GM18907 (cell line): ENCODE measurements at regions not wholly inside any gene's neighbourhood (a gene's known extent, or its start where the extent isn't known, plus 50 kb on each side); places are given as distances from the start of the nearest gene placed in this dataset.
"Not testable (repeated sequence)": the region's sequence is repeated elsewhere in the genome, so short reads cannot be mapped to it uniquely, and the experiment has no call there.

Experiments used
- ATAC-seq: cut with Tn5 transposase; IDR thresholded peaks from one replicate; pipeline ENCODE4 v1.9.1; 2021; ENCODE audit warnings: mild to moderate bottlenecking, moderate library complexity; ENCODE audit not compliant: unreplicated experiment

DNA sequence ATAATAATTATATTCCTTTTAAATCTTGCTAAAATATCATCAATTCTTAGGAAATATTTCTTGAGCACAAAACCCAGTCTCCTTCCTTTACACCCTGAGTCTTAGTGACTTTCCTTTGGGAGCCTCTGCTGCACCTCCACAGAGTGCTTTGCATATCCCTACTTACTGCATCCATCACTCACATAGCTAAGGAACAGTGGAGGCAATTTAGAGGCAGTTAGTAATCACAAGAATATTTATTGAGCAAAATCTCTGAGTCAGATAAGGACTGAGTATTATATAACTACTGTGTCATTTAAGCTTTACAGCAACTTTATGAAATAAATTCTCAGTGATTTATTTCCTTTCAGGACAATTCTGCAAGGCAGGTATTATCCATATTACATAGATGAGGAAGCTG, 327.7 kb downstream of the TMX3 start:
- no peak for ATAC-seq

DNA sequence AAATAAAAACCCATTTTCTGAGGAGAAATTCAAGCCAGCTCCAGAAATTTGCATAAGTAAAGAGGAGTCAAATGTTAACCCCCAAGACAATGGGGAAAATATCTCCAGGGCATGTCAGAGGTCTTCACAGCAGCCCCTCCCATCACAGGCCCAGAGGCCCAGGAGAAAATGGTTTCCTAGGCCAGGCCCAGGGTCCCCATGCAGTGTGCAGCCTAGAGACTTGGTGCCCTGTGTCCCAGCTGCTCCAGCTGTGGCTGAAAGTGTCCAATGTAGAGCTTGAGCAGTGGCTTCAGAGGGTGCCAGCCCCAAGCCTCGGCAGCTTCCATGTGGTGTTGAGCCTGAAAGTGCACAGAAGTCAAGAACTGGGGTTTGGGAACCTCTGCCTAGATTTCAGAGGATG, 330.9 kb downstream of the TMX3 start:
- ATAC-seq: not testable (repeated sequence)

DNA sequence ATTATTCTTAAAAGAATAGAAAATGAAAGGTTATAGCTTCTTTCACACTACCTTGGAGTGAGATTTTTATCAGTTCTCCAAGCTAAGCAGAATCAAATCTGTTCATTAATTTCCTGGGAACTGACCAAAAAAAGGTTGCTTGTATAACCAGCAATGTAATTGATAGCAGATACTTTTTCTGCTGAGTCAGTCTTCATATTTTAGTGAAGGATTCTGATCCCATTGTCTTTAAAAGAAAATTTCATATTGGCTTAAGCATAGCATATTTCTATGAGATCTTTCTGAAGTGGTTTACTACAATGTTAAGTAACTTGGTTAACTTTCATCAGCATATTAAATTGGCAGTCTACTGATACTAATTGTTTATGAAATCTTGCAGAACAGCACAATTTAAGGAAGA, 338.0 kb downstream of the TMX3 start:
- ATAC-seq: no peak

DNA sequence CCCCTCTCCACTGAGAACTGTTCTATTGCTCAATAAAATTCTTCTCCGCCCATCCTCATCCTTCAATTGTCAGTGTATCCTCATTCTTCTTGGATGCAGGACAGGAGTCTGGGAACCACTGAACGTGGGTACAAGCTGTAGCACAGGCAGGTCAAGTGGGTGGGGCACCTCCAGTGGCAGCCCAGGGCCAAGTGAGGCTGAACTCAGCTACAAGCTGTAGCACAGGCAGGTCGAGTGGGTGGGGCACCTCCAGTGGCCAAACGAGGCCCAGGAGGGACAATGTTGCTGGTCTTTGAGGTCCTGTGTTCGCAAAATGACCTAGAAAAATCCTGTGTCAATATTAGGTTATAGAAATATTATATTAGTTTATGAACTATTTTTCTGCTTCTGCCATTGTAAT, 352.0 kb downstream of the TMX3 start:
- ATAC-seq: no peak

DNA sequence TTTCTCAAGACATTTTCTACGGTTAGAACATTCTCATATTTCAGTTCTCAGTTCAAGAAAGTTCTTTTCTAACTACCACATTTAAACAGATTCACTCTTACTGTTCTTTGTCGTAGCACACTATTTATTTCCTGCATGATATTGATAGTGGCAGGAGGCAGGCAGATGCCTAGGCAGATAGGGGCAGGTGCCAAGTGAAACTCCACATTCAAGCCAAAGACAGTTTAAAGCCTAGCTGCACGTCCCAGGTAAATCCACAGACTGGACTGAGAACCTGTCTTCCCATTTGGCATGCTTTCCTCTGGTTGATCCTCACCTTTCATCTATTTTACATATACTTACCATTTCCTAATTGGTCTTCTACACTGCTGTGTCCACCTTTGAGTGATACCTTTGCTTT, 359.3 kb downstream of the TMX3 start:
- no peak for ATAC-seq

DNA sequence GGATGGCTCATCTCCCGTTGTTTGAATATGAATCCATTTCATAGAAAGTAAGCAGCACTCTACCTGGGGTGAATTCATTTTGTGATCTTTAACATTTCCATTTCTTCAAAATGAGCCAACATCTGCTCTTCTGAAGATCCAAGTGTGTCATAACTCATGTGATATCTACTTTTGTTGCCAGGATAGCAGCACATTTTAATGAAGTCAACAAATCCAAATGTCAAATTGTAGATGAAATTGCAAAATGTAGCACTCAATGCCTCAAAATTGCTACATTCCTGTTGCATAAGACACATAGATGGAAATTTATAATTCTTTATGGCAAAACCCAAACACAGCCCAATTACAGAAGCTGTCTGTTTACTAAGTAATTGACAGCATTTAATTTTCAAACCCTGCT, 360.7 kb downstream of the TMX3 start:
- ATAC-seq: no peak

DNA sequence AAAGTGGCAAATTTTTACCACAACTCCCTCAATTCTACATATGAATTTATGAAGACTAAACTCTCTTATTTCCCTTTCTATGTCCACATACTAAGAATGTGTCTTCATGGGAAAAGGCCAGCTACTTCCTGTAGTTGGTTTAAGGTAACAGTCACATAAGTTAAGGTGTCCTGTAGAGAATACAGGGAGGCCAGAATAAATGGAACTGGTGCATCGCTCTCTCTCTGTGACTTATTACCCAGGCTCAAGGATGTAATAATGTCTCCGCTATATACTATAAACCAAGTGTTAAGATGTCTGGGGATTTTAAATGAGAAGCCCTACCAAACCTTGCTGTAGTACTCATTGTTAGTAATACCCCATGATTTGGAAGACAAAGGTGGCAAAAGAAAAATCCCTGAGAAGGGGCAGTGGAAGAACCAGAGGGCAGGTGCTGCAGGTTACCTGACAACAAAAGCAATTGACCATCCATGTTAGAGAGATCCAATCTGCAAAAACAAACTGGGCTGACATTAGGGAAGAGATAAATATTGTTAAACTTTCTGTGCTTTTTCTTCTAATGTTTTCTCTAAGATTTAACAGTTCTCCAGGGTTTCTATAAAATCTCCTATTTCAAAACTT, 372.8 kb downstream of the TMX3 start:
- no peak for ATAC-seq

DNA sequence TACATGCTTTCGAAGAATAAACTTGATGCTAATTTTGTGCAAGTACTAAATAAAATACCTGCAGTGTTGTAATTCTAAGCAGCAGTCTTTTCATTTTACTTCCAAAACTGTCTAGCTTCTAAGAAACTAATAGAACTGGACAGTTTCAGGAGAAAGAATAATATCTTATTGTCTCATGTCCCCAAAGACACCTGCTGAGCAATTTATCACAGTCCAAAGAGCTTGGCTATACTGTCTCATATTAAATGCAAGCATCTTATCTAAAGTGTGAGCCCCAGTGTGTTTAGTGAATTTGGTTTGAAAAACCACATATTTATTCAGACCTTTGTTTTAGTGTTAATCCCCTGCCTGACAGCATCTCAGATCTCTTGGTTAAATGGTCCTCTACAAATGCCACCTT, 374.3 kb downstream of the TMX3 start:
- no peak for ATAC-seq

DNA sequence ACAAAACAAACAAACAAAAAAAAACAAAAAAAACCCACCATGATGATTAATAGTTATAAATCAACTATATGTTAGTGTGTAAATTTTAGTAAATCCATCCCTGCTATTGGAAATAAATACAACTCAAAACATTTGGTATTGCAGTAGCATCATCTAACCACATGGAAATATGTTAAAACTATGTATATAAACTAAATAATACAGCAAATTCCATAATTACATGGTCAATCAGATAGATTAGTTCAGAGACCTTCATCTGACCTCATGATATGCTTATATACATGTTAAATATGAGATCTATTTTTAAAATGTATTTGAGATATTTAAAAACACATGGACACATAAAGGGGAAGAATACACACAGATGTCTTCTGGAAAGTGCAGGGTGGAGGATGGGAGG, 384.2 kb downstream of the TMX3 start:
- ATAC-seq: no peak

DNA sequence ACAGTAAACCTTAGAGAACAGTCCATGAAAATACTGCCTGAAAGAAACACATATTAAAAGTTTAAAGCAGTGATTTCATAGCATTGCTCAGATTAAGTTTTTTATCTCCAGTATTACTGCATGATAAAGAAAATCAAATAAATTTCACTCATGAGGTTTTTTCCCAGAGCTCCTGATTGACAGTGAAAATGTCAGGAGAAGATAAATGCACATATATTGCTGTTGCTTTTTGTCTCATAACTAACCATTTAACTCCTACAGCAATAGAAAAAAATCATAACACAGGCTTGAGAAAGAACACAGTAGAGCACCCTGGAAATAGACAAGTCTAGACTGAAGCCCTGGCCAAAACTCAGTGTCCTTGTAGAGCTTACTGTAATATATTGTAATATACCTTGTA, 391.0 kb downstream of the TMX3 start:
- ATAC-seq: no peak

DNA sequence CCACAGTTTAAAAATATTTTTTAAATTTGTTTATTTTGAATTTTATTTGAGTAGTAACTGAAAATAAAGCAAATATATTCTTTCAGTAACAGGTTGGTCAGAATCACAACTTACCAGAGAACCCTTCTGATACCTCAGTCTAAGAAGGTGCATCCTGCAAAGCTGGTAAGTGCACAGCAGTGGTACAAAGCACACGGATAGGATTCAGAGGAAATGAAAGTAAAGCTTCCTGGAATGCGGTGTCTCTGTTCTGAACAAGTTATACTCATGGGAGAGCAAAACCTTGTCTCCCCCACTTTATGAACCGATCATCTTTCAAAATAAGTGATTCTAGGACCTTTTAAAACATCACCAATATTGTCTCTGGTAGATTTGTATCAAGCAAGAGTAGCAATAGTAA, 398.3 kb downstream of the TMX3 start:
- ATAC-seq: no peak

DNA sequence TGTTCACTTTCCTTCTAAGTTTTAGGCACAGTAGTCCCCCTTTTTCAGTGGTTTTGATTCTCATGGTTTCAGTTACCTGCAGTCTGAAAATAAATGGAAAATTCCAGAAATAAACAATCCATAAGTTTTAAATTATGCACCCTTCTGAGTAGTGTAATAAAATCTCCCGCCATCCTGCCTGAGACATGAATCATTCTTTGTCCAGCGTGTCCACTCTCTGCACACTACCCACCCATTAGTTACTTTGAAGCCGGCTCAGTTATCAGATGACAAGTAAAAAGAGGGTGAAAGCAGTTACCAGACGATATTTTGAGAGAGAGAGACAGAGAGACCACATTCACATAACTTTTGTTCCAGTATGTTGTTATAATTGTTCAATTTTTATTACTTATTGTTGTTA, 400.5 kb downstream of the TMX3 start:
- ATAC-seq: no peak

DNA sequence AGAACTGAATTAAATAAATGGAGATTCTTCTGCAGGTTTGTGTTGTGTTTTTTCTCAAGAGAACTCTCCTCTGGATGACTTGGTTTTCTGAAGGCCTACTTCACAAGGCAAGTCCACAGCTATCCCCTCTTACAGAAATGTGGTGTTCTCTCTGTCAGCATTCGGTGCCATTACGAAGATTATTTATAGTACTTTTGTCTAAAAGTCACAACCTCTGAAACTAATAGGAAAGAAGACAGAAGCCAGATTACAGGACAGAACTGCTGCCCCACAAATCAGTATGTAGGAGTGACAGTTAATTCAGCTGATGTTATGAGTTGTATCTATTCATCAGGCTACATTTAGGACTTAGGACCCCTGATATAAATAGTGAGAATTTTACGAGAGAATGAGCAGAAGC, 413.5 kb downstream of the TMX3 start:
- no peak for ATAC-seq

DNA sequence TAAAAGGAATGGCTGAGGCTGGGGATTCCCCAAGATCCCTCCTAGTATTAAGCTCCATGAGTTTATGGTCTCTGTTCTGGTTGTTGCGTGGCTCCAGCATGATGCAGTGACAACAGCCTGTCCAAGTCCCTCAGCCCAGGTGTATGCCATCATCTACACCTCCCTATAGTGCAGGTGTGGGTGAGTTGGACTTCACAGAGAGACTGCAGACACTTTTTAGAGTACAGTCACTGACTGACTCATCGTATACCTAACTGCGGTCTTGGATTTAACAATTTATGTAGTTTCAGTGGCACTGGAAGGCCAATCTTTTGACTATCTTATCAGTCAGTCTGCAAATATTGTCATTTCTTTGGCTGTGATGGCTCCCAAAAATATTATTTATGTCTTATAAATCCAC, 415.0 kb downstream of the TMX3 start:
- no peak for ATAC-seq

DNA sequence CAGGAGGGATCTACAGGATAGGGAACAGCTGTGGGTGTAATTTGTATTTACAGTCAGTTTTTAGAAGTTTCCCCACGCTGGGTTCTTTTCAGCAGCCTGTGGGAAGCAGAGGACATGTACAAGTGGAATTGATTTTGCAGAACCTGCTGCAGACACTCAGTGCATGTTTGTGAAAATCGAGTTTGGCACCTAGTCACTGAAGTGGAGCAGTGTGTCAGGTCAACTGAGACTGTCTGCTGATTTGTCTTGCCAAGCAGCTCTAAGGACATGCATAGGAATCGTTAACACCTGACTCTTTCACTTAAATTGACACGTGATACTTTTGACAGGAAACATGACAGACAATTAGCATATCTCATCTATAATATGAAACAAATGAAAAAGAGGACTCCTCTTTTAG, 416.6 kb downstream of the TMX3 start:
- no peak for ATAC-seq

DNA sequence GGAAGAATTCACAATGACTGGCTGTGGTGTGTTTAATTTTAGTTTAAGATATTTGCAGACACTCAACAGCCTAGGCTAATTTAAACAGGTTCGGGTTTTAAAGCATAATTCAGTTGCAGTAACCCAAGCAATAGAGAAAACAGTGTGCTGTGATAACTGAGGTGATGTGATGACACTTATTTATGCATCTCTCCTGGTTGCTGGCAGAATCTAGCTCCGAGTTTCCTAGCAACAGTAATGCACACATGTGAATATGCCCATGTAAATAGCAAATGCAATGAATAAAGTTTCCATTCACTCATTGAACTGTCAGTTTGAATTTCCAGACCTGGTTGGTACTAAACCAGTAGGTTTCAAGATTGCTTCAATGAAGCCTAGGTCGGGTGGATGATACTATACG, 426.5 kb downstream of the TMX3 start:
- no peak for ATAC-seq

DNA sequence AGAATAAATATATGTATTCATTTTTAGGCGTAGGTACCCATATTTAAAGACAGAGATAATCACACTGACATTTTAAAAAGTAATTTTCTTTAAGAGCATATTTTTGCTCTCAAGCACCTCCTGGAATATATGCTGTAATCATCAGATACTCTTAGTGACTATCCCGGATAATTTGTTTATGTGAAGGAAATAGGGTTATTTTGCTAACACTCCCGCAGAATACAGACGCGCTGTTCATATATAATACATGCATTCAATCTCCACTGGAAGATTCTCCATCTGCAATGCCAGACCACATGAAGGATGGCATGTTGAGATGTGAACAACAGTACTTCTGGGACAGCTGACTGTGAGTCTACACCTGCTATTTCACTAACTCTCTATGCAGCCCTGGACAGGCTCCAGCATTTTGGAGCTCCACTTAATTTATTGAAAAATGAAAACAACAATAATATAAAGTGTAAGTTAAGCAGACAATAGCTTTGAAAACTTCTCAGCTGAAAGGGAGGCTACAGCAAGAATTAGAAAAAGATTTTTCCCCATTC, 430.6 kb downstream of the TMX3 start:
- no peak for ATAC-seq

DNA sequence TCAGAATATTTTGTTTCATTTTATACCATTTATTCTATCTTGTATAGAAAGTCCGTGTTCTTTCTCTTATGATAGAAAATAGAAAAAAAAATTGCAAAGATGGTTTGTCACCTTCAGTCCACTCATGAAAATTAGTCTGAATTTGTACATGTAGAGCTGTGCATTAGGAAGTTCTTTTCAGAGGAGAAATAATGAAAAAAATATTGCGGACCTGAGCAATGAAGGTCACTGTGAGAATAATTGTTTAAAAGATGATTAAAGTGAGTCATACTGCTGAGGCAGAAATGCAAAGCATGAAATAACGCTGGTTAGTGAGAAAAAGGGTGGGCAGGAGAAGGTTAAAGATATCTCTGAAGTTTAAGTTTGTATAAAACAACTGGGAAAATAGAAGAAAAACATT, 431.1 kb downstream of the TMX3 start:
- no peak for ATAC-seq

DNA sequence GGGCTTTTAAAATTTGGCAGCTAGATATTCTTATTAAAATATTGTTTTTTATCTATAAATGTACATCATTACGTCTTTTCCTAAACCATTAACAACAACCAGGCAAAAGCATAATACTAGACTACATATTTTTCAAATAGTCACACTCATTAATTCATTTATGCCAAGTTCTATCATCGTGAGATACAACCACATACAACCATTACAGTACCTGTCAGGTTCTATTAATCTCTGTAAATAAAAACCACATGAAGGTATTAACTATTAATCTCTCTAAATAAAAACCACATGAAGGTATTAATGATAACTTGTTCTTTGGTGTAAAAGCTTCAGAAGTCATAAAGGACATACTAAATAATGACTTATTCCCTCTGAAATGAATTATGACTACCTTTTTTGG, 432.7 kb downstream of the TMX3 start:
- ATAC-seq: no peak

DNA sequence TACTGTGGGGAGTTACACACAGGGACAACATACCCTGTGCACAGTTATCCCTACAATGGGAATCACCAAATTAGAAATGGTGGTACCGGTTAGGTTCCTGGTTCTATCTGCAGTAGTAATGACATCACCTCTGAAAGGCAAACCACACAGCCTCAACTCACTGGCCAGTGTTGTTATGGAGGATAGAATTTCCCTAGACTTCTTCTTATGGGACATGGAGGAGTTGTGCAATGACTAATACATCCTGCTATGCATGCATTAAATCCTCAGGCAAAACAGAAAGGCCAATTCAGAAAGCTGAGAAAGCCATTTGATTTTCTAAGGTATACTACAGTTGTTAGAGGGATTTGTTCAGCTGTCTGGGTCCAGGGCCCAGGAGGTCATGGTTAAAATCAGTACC, 439.3 kb downstream of the TMX3 start:
- ATAC-seq: no peak

DNA sequence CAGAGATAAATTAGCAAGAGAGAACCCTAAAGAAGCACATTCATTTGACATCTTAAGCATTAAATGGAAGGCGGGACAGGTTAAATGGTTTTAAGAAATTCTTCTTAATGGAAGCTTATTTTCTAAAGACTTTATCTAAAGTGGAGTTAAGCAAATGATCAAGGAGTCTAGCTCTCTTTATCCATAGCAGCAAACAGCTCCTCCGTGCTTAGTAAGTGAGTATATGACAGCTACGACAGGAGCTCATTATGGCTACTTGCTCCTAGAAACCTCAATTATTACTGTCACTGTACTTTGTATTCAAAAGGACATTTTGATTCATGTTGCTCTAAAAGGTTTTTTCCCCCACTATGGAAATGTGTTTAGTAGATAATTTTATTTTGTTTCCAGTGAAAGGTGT, 444.9 kb downstream of the TMX3 start:
- no peak for ATAC-seq

DNA sequence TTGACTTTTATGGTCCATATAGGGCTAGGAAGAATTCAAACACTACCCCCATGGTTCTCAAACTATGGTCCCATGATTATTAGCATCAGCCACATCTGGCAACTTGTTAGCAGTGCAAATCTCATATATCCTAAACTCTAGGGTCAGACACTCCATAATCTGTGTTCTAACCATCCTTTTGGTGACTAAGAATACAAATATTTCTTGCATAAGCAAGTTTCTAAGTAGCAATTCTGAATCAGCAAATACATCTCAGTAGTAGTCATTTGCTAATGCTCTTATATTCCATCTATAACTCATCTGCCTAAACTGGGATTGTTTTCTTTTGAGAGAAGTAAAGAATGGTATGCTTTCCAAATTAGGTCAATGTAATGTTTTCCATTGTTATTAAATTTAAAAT, 447.3 kb downstream of the TMX3 start:
- no peak for ATAC-seq

DNA sequence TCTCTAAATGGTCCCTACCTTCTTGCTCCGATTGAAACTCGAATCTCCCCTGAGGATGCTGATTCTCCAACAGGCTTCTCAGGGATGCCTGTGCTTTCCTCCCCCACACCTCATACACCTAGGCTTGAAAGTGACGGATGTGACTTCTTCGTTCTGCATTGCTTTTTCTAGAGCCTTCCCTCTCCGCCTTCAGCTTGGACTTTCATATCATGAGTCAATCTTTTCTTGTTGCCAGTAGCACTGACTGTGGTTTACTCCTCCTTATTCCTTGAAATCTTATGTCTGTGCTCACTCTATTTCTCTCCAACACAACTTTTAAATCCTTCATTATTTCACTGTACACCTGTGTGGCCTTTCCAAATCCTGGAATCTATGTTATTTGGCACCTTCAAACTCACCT, 451.4 kb downstream of the TMX3 start:
- ATAC-seq: no peak
